Activated CD4-positive, CD25-positive, alpha-beta regulatory T cell treated with anti-CD3 and anti-CD28 coated beads, Interleukin-2, amount 50 U/mL, for 24 hours (primary cell): ENCODE measurements at regions not wholly inside any gene's neighbourhood (a gene's known extent, or its start where the extent isn't known, plus 50 kb on each side); places are given as distances from the start of the nearest gene placed in this dataset.
"Not testable (repeated sequence)": the region's sequence is repeated elsewhere in the genome, so short reads cannot be mapped to it uniquely, and the experiment has no call there.

Experiments
- ATAC-seq, 2 donors: fragments of 150-1000 bp; cut with Tn5 transposase; one replicate each; pipeline ENCODE4 v1.10.0; 2021; ENCODE audit warnings: mild to moderate bottlenecking in 1 of 2, moderate library complexity in 1 of 2

GRCh38 chr2:113386780-113387433 is 50.6 kb upstream of the ZNG1B start:
- not testable (repeated sequence) for ATAC-seq

- ATAC-seq, result not testable (repeated sequence)
Observed at GRCh38 chr2:113379621-113380020, 57.9 kb upstream of the ZNG1B start.

- peak; percentile 82 to 86 for ATAC-seq
Observed at GRCh38 chr2:113376913-113377445, 60.5 kb upstream of the ZNG1B start.

GRCh38 chr2:113376253-113376912 is 61.1 kb upstream of the ZNG1B start:
- peak; percentile 43 to 46 for ATAC-seq

GRCh38 chr2:113374857-113375256 is 62.6 kb upstream of the ZNG1B start:
- ATAC-seq, result not testable (repeated sequence)

- ATAC-seq, result not testable (repeated sequence)
Observed at GRCh38 chr2:113372258-113372834, 65.1 kb upstream of the ZNG1B start.

- ATAC-seq, result peak; percentile 84 to 88
Observed at GRCh38 chr2:113370478-113371091, 66.9 kb upstream of the ZNG1B start.

GRCh38 chr2:113370030-113370429 is 67.5 kb upstream of the ZNG1B start:
- ATAC-seq, result no peak

- not testable (repeated sequence) for ATAC-seq
Observed at GRCh38 chr2:113368581-113368980, 68.9 kb upstream of the ZNG1B start.

GRCh38 chr2:113366821-113367220 is 70.7 kb upstream of the ZNG1B start:
- not testable (repeated sequence) for ATAC-seq

GRCh38 chr2:113365791-113366190 is 71.7 kb upstream of the ZNG1B start:
- not testable (repeated sequence) for ATAC-seq

- not testable (repeated sequence) for ATAC-seq
Observed at GRCh38 chr2:113365290-113365689, 72.2 kb upstream of the ZNG1B start.

GRCh38 chr2:113361051-113361450 is 76.4 kb upstream of the ZNG1B start:
- no peak for ATAC-seq

- ATAC-seq, result peak; percentile 52 to 56
Observed at GRCh38 chr2:113357071-113357470, 78.3 kb upstream of the PAX8 start.

- not testable (repeated sequence) for ATAC-seq
Observed at GRCh38 chr2:113356284-113356683, 77.6 kb upstream of the PAX8 start.

- ATAC-seq, result not testable (repeated sequence)
Observed at GRCh38 chr2:113355339-113356015, 76.8 kb upstream of the PAX8 start.

GRCh38 chr2:113351375-113352355 is 72.9 kb upstream of the PAX8 start:
- ATAC-seq, result no peak

GRCh38 chr2:113343800-113344199 is 65.1 kb upstream of the PAX8 start:
- ATAC-seq, result peak in 1 of 2 donors; percentile 38

- peak in 1 of 2 donors; percentile 38 for ATAC-seq
Observed at GRCh38 chr2:113342650-113343049, 63.9 kb upstream of the PAX8 start.

GRCh38 chr2:113341870-113342253 is 63.1 kb upstream of the PAX8 start:
- ATAC-seq, result not testable (repeated sequence)

- no peak for ATAC-seq
Observed at GRCh38 chr2:113341191-113341869, 62.6 kb upstream of the PAX8 start.
